Liver (tissue), 8 donors: ENCODE measurements at regions not wholly inside any gene's neighbourhood (a gene's known extent, or its start where the extent isn't known, plus 50 kb on each side); places are given as distances from the start of the nearest gene placed in this dataset.

Experiments
- DNase-seq: peaks from one replicate; pipeline ENCODE4 v3.0.0-alpha.2; 2017; ENCODE audit warnings: low spot score
- H3K27ac ChIP-seq, 2 donors: one replicate each; pipeline ENCODE4 v1.7.0; 2013; ENCODE audit warnings: inconsistent platforms in 2 of 2, low read length in 2 of 2, control low read depth in 1 of 2, low read depth in 1 of 2, mild to moderate bottlenecking in 1 of 2
- H3K27me3 ChIP-seq, 4 donors: one replicate each; pipeline versions ENCODE4 v1.6.1 to v1.7.0; 2013; ENCODE audit warnings: low read length in 3 of 4, inconsistent platforms in 1 of 4, mild to moderate bottlenecking in 1 of 4, moderate library complexity in 1 of 4; ENCODE audit not compliant: control insufficient read depth in 4 of 4, insufficient read depth in 4 of 4
- H3K36me3 ChIP-seq, 4 donors: one replicate each; pipeline versions ENCODE4 v1.6.1 to v1.7.0; 2013; ENCODE audit warnings: low read length in 3 of 4, mild to moderate bottlenecking in 3 of 4, low read depth in 1 of 4, moderate library complexity in 1 of 4; ENCODE audit not compliant: control insufficient read depth in 4 of 4, insufficient read depth in 3 of 4
- H3K4me1 ChIP-seq, 4 donors: one replicate each; pipeline versions ENCODE4 v1.6.1 to v1.7.0; 2013; ENCODE audit warnings: low read length in 3 of 4, mild to moderate bottlenecking in 3 of 4, moderate library complexity in 1 of 4; ENCODE audit not compliant: control insufficient read depth in 4 of 4, insufficient read depth in 4 of 4
- H3K4me3 ChIP-seq, 3 donors: one replicate each; pipeline versions ENCODE4 v1.6.1 to v1.7.0; 2013; ENCODE audit warnings: low read length in 3 of 3, control low read depth in 1 of 3, low read depth in 1 of 3, mild to moderate bottlenecking in 1 of 3
- H3K9ac ChIP-seq, 2 donors: one replicate each; pipeline ENCODE4 v1.7.0; 2013; ENCODE audit warnings: low read length in 2 of 2, mild to moderate bottlenecking in 2 of 2, moderate library complexity in 2 of 2, control low read depth in 1 of 2, low read depth in 1 of 2
- H3K9me3 ChIP-seq, 4 donors: one replicate each; pipeline versions ENCODE4 v1.6.1 to v1.7.0; 2013; ENCODE audit warnings: low read length in 3 of 4; ENCODE audit not compliant: control insufficient read depth in 4 of 4
- ATF3 ChIP-seq: IDR thresholded peaks from 2 replicates; pipeline ENCODE4 v1.6.1; 2016; ENCODE audit warnings: antibody characterized with exemption
- EGR1 ChIP-seq, 2 donors: IDR thresholded peaks; 2 replicates each; pipeline ENCODE4 v1.6.1; 2016 to 2018; ENCODE audit warnings: antibody characterized with exemption in 2 of 2, low read depth in 2 of 2
- FOXA1 ChIP-seq: IDR thresholded peaks from 2 replicates; pipeline ENCODE4 v1.6.1; 2016; ENCODE audit warnings: antibody characterized with exemption
- FOXA2 ChIP-seq: IDR thresholded peaks from 2 replicates; pipeline ENCODE4 v1.6.1; 2016; ENCODE audit warnings: antibody characterized with exemption
- GABPA ChIP-seq, 2 donors: IDR thresholded peaks in 1 of 2; conservative IDR thresholded peaks in 1 of 2; 2 replicates each; pipeline ENCODE4 v1.6.1; 2016; ENCODE audit warnings: antibody characterized with exemption in 2 of 2, mild to moderate bottlenecking in 1 of 2, moderate library complexity in 1 of 2
- HNF4G ChIP-seq: IDR thresholded peaks from 2 replicates; pipeline ENCODE4 v1.6.1; 2016; ENCODE audit warnings: antibody characterized with exemption
- JUND ChIP-seq, 2 donors: IDR thresholded peaks; 2 replicates each; pipeline ENCODE4 v1.6.1; 2016; ENCODE audit warnings: antibody characterized with exemption in 2 of 2
- MAX ChIP-seq: IDR thresholded peaks from 2 replicates; pipeline ENCODE4 v1.6.1; 2016; ENCODE audit warnings: antibody characterized with exemption
- NR2F2 ChIP-seq: IDR thresholded peaks from 2 replicates; pipeline ENCODE4 v1.6.1; 2016; ENCODE audit warnings: antibody characterized with exemption
- RAD21 ChIP-seq, 2 donors: IDR thresholded peaks; 2 replicates each; pipeline ENCODE4 v1.6.1; 2016; ENCODE audit warnings: antibody characterized with exemption in 2 of 2, mild to moderate bottlenecking in 2 of 2
- RXRA ChIP-seq, 2 donors: IDR thresholded peaks; 2 replicates each; pipeline ENCODE4 v1.6.1; 2017 to 2018; ENCODE audit warnings: antibody characterized with exemption in 2 of 2, mild to moderate bottlenecking in 1 of 2
- SP1 ChIP-seq: IDR thresholded peaks from 2 replicates; pipeline ENCODE4 v1.6.1; 2018; ENCODE audit warnings: antibody characterized with exemption, mild to moderate bottlenecking
- TAF1 ChIP-seq: conservative IDR thresholded peaks from 2 replicates; pipeline ENCODE4 v1.6.1; 2016; ENCODE audit warnings: antibody characterized with exemption, mild to moderate bottlenecking
- YY1 ChIP-seq: IDR thresholded peaks from 2 replicates; pipeline ENCODE4 v1.6.1; 2016; ENCODE audit warnings: antibody characterized with exemption, mild to moderate bottlenecking
- WGBS: extraction: QIAGEN DNeasy Blood & Tissue Kit; methylation state at CpG from one replicate; pipeline ENCODE4 v1.1.7; 2013; 5-methylcytosine and 5-hydroxymethylcytosine counted together
- TF ChIP-seq, protein P1 (sequence below): IDR thresholded peaks from 2 replicates; pipeline ENCODE4 v1.6.1; 2016; ENCODE audit warnings: antibody characterized with exemption, mild to moderate bottlenecking
- TF ChIP-seq, protein P2 (sequence below): fragments of 150-350 bp; IDR thresholded peaks from 2 replicates; pipeline ENCODE4 v1.5.1; 2017; ENCODE audit warnings: improper control_type of control experiment, low read depth, low read length; ENCODE audit not compliant: missing input control
- TF ChIP-seq, protein P3 (sequence below): IDR thresholded peaks from 2 replicates; pipeline ENCODE4 v1.6.1; 2016; ENCODE audit warnings: antibody characterized with exemption
- donor health status: healthy.
- donor health status: healthy.
- donor health status: healthy.
- donor health status: healthy.
- donor health status: healthy.

DNA sequence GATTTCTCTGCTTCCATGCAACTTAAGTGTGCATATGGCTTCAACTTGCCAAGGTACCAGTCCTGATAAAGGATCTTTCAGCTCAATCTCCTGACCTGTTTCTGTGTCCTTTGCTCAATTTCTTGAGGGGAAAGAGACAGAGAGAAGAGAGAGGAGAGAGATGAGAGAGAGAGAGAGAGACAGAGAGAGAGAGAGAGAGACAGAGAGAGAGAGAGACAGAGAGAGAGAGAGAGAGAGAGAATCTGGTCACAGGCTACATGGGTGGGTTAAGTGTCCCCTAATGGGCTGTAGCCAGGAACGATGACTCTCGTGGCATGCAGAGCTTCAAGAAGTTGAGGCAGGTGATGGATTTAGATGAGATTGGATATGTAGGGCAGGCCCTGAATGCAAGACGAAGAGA is 335.2 kb upstream of the PRKCQ start:
- H3K9me3 ChIP-seq, result peaks cover 0 to 2% (median 0%) of the 10 kb centered on the region in 4 donors
- no peaks in the 10 kb centered on the region for H3K36me3 ChIP-seq
- no peak for DNase-seq
- H3K4me3 ChIP-seq, result no peak overlapping the region
- H3K9ac ChIP-seq, result no peak overlapping the region
- TF ChIP-seq YY1, result no peak
- no peak for TF ChIP-seq FOXA2
- TF ChIP-seq FOXA1, result no peak
- TF ChIP-seq, protein P1, sequence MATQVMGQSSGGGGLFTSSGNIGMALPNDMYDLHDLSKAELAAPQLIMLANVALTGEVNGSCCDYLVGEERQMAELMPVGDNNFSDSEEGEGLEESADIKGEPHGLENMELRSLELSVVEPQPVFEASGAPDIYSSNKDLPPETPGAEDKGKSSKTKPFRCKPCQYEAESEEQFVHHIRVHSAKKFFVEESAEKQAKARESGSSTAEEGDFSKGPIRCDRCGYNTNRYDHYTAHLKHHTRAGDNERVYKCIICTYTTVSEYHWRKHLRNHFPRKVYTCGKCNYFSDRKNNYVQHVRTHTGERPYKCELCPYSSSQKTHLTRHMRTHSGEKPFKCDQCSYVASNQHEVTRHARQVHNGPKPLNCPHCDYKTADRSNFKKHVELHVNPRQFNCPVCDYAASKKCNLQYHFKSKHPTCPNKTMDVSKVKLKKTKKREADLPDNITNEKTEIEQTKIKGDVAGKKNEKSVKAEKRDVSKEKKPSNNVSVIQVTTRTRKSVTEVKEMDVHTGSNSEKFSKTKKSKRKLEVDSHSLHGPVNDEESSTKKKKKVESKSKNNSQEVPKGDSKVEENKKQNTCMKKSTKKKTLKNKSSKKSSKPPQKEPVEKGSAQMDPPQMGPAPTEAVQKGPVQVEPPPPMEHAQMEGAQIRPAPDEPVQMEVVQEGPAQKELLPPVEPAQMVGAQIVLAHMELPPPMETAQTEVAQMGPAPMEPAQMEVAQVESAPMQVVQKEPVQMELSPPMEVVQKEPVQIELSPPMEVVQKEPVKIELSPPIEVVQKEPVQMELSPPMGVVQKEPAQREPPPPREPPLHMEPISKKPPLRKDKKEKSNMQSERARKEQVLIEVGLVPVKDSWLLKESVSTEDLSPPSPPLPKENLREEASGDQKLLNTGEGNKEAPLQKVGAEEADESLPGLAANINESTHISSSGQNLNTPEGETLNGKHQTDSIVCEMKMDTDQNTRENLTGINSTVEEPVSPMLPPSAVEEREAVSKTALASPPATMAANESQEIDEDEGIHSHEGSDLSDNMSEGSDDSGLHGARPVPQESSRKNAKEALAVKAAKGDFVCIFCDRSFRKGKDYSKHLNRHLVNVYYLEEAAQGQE, result no peak
- TF ChIP-seq ATF3, result no peak
- TF ChIP-seq RAD21 (IDR thresholded peaks at IDR 0.05), result no peak
- TF ChIP-seq, protein P2, sequence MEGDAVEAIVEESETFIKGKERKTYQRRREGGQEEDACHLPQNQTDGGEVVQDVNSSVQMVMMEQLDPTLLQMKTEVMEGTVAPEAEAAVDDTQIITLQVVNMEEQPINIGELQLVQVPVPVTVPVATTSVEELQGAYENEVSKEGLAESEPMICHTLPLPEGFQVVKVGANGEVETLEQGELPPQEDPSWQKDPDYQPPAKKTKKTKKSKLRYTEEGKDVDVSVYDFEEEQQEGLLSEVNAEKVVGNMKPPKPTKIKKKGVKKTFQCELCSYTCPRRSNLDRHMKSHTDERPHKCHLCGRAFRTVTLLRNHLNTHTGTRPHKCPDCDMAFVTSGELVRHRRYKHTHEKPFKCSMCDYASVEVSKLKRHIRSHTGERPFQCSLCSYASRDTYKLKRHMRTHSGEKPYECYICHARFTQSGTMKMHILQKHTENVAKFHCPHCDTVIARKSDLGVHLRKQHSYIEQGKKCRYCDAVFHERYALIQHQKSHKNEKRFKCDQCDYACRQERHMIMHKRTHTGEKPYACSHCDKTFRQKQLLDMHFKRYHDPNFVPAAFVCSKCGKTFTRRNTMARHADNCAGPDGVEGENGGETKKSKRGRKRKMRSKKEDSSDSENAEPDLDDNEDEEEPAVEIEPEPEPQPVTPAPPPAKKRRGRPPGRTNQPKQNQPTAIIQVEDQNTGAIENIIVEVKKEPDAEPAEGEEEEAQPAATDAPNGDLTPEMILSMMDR, result no peak
- no peak for TF ChIP-seq MAX
- TF ChIP-seq NR2F2, result no peak
- TF ChIP-seq GABPA (IDR thresholded peaks at IDR 0.05 in 1 of 2, conservative IDR thresholded peaks at IDR 0.05 in 1 of 2), result no peak
- no peak for TF ChIP-seq HNF4G
- no peak for TF ChIP-seq SP1
- TF ChIP-seq RXRA (IDR thresholded peaks at IDR 0.05), result no peak
- TF ChIP-seq JUND (IDR thresholded peaks at IDR 0.05), result no peak
- TF ChIP-seq EGR1 (IDR thresholded peaks at IDR 0.05; ENCODE audit: low read depth in 2 of 2), result no peak
- 83% methylated on average over 3 of the region's 3 CpGs for WGBS
- no peaks in the 10 kb centered on the region for H3K4me1 ChIP-seq
- H3K27ac ChIP-seq, result no peak overlapping the region
- peaks cover 0 to 5% (median 0%) of the 10 kb centered on the region in 4 donors for H3K27me3 ChIP-seq

DNA sequence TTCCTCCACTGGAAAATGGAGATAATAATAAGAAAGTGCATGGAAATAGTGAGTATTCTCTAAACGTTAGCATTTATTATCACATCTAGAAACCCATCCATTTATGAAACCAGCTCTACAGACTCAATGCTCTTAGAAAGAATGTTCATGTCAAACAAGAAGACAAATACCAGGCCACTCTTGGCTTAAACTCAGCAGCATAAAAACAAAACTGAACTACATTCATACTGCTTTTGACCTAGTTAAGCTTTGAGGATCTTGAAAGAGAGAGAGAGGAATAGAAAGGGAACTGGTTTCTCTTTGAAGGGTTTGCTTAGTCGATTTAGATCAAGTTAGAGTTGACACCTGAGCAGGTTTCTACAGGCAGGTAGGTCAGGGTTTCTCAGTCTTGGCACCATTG is 332.9 kb upstream of the PRKCQ start:
- no peak for TF ChIP-seq TAF1
- TF ChIP-seq ATF3, result no peak
- no peak for TF ChIP-seq MAX
- no peak for TF ChIP-seq HNF4G
- TF ChIP-seq, protein P3, sequence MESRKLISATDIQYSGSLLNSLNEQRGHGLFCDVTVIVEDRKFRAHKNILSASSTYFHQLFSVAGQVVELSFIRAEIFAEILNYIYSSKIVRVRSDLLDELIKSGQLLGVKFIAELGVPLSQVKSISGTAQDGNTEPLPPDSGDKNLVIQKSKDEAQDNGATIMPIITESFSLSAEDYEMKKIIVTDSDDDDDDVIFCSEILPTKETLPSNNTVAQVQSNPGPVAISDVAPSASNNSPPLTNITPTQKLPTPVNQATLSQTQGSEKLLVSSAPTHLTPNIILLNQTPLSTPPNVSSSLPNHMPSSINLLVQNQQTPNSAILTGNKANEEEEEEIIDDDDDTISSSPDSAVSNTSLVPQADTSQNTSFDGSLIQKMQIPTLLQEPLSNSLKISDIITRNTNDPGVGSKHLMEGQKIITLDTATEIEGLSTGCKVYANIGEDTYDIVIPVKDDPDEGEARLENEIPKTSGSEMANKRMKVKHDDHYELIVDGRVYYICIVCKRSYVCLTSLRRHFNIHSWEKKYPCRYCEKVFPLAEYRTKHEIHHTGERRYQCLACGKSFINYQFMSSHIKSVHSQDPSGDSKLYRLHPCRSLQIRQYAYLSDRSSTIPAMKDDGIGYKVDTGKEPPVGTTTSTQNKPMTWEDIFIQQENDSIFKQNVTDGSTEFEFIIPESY, result no peak
- TF ChIP-seq, protein P1, result no peak
- TF ChIP-seq FOXA2, result no peak
- TF ChIP-seq RXRA (IDR thresholded peaks at IDR 0.05), result no peak
- TF ChIP-seq, protein P2, result no peak
- TF ChIP-seq FOXA1, result no peak
- TF ChIP-seq YY1, result no peak

More for the DNA sequence above, 332.9 kb upstream of the PRKCQ start:
- WGBS, result 53% methylated on average over 2 of the region's 2 CpGs
- Histone ChIP-seq H3K27me3 (no peaks in the 10 kb centered on the region), H3K9ac (no peak overlapping the region), H3K36me3 (no peaks in the 10 kb centered on the region), H3K4me3 (no peak overlapping the region), H3K27ac (no peak overlapping the region), H3K9me3 (no peaks in the 10 kb centered on the region), H3K4me1 (no peaks in the 10 kb centered on the region)
- no peak for DNase-seq
